ENCODE measurements at regions not wholly inside any gene's neighbourhood (a gene's known extent, or its start where the extent isn't known, plus 50 kb on each side); places are given as distances from the start of the nearest gene placed in this dataset.

DNA sequence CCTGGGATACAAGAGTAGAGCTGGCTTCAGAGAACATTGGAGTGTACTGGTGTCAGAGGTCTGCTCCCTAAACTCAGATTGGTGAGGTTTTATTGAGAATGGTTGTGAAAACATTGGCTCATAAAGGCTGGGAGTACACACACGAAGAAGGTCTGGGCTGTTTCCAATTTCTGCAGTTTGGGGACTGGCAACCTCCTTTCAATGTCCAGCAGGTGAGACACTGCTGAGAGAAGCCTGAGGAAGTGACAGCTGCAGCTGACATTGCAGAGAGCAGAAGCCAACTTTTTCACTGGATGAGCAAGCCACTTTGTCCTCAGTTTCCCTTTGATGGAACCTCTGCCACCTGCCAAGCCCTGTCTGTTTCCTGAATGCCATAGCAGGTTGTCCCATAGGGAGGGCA is 346.6 kb upstream of the SPRED2 start:
- Histone ChIP-seq H3K4me3 (replicated peaks in 1 of 3; ENCODE audit: insufficient read depth in 1 of 3, low read depth in 2 of 3, low read length in 3 of 3) (no peak overlapping the region), H3K36me3 (replicated peaks in 1 of 2; ENCODE audit: control insufficient read depth in 1 of 2, insufficient read depth in 2 of 2, low read length in 2 of 2) (no peaks in the 10 kb centered on the region), H3K9ac (ENCODE audit: insufficient read depth, low read depth, low read length) (no peak overlapping the region), H3K4me1 (ENCODE audit: insufficient read depth, low read length) (no peaks in the 10 kb centered on the region), H3K27ac (ENCODE audit: extremely low read length, insufficient read depth, low read length) (no peak overlapping the region), H2AFZ (ENCODE audit: low read length) (no peak overlapping the region), H3K27me3 (ENCODE audit: control insufficient read depth in 1 of 2, insufficient read depth in 2 of 2, low read length in 2 of 2) (peaks cover 3 to 6% of the 10 kb centered on the region in 2 experiments; a peak in 3 of 5 replicates), H3K9me3 (ENCODE audit: low read length) (no peaks in the 10 kb centered on the region), H4K20me1 (ENCODE audit: insufficient read depth, low read length) (no peaks in the 10 kb centered on the region), H3K79me2 (ENCODE audit: insufficient read depth, low read length) (no peaks in the 10 kb centered on the region), H3K4me2 (ENCODE audit: low read depth, low read length) (no peak overlapping the region)
- DNase-seq (ENCODE audit: low spot score) = no peak
- TF ChIP-seq MLLT10 (CRISPR knock-in tag; IDR thresholded peaks at IDR 0.05) (no peak), THYN1 (CRISPR knock-in tag; IDR thresholded peaks at IDR 0.05; ENCODE audit: borderline replicate concordance, low read depth) (no peak), ZNF33A (CRISPR knock-in tag; IDR thresholded peaks at IDR 0.05; ENCODE audit: borderline replicate concordance) (no peak), ISX (CRISPR knock-in tag; conservative IDR thresholded peaks at IDR 0.05) (no peak), GATA4 (IDR thresholded peaks at IDR 0.05; ENCODE audit: borderline replicate concordance, low read depth) (no peak), ZNF343 (CRISPR knock-in tag; IDR thresholded peaks at IDR 0.05) (no peak), PHF8 (CRISPR knock-in tag; IDR thresholded peaks at IDR 0.05) (no peak)
- TF ChIP-seq, protein P1, sequence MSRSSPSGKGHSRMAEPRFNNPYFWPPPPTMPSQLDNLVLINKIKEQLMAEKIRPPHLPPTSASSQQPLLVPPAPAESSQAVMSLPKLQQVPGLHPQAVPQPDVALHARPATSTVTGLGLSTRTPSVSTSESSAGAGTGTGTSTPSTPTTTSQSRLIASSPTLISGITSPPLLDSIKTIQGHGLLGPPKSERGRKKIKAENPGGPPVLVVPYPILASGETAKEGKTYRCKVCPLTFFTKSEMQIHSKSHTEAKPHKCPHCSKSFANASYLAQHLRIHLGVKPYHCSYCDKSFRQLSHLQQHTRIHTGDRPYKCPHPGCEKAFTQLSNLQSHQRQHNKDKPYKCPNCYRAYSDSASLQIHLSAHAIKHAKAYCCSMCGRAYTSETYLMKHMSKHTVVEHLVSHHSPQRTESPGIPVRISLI (CRISPR knock-in tag; IDR thresholded peaks at IDR 0.05; ENCODE audit: borderline replicate concordance) = no peak
- TF ChIP-seq, protein P2, sequence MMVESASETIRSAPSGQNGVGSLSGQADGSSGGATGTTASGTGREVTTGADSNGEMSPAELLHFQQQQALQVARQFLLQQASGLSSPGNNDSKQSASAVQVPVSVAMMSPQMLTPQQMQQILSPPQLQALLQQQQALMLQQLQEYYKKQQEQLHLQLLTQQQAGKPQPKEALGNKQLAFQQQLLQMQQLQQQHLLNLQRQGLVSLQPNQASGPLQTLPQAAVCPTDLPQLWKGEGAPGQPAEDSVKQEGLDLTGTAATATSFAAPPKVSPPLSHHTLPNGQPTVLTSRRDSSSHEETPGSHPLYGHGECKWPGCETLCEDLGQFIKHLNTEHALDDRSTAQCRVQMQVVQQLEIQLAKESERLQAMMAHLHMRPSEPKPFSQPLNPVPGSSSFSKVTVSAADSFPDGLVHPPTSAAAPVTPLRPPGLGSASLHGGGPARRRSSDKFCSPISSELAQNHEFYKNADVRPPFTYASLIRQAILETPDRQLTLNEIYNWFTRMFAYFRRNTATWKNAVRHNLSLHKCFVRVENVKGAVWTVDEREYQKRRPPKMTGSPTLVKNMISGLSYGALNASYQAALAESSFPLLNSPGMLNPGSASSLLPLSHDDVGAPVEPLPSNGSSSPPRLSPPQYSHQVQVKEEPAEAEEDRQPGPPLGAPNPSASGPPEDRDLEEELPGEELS (CRISPR knock-in tag; IDR thresholded peaks at IDR 0.05) = no peak
- intact Hi-C loops (cut with micrococcal nuclease; ENCODE audit: unreplicated experiment) (no loop called here), in situ Hi-C loops (cut with HindIII; ENCODE audit: extremely low pct_ligation_motif_present, low pct_unique_long_range_greater_than_20kb) (no loop called here)
- 0% methylated on average over 1 of the region's 1 CpG for WGBS (ENCODE audit: low lambda C conversion rate)
- ChIA-PET POLR2A (no interaction called here), CTCF (ENCODE audit: low intra/inter-chr PET ratio, low total read pairs) (no interaction called here)
- ATAC-seq = no peak
- no peak for FAIRE-seq
- BruUV-seq (replicated peaks) = no TSS peak
